Fibroblast of mammary gland (primary cell): ENCODE measurements at regions not wholly inside any gene's neighbourhood (a gene's known extent, or its start where the extent isn't known, plus 50 kb on each side); places are given as distances from the start of the nearest gene placed in this dataset.

Experiments used
- DNase-seq: peaks from one replicate; pipeline ENCODE4 v3.0.0-alpha.2; 2010; ENCODE audit warnings: low read depth
- H3K4me3 ChIP-seq: 2 replicates; pipeline ENCODE4 v1.5.1; 2011; ENCODE audit warnings: low read depth, mild to moderate bottlenecking, low read length, moderate library complexity; ENCODE audit not compliant: control insufficient read depth
- CTCF ChIP-seq: conservative IDR thresholded peaks from 2 replicates; pipeline ENCODE4 v1.5.1; 2011; ENCODE audit warnings: low read depth, low read length, inconsistent platforms; ENCODE audit not compliant: control insufficient read depth, insufficient read depth

GRCh38 chr16:9525037-9525436 lies 433.6 kb downstream of the HAPSTR1 start:
- no peak for DNase-seq
- no peak overlapping the region for H3K4me3 ChIP-seq
- TF ChIP-seq CTCF, result no peak

- no peak overlapping the region for H3K4me3 ChIP-seq
- no peak for TF ChIP-seq CTCF
- DNase-seq, result no peak
Observed at GRCh38 chr16:9526791-9527190, 435.3 kb downstream of the HAPSTR1 start.

GRCh38 chr16:9527976-9528375 lies 436.5 kb downstream of the HAPSTR1 start:
- no peak for DNase-seq
- no peak for TF ChIP-seq CTCF

GRCh38 chr16:9528511-9529079 lies 437.2 kb downstream of the HAPSTR1 start:
- DNase-seq, result no peak
- TF ChIP-seq CTCF, result no peak
- no peak overlapping the region for H3K4me3 ChIP-seq

More at GRCh38 chr16:9527976-9528375, 436.5 kb downstream of the HAPSTR1 start:
- no peak overlapping the region for H3K4me3 ChIP-seq

- no peak overlapping the region for H3K4me3 ChIP-seq
- DNase-seq, result no peak
- no peak for TF ChIP-seq CTCF
Observed at GRCh38 chr16:9533042-9533441, 441.6 kb downstream of the HAPSTR1 start.

GRCh38 chr16:9534759-9535158 lies 443.3 kb downstream of the HAPSTR1 start:
- TF ChIP-seq CTCF, result no peak
- DNase-seq, result no peak
- no peak overlapping the region for H3K4me3 ChIP-seq

- H3K4me3 ChIP-seq, result no peak overlapping the region
- TF ChIP-seq CTCF, result no peak
- DNase-seq, result no peak
Observed at GRCh38 chr16:9536905-9537304, 445.5 kb downstream of the HAPSTR1 start.
